ENCODE measurements at regions not wholly inside any gene's neighbourhood (a gene's known extent, or its start where the extent isn't known, plus 50 kb on each side); places are given as distances from the start of the nearest gene placed in this dataset.
"Not testable (repeated sequence)": the region's sequence is repeated elsewhere in the genome, so short reads cannot be mapped to it uniquely, and the experiment has no call there.

- H3K4me3 ChIP-seq (ENCODE audit: low read depth, low read length), result no peak overlapping the region
- H3K36me3 ChIP-seq (ENCODE audit: control insufficient read depth, insufficient read depth, low read length), result no peaks in the 10 kb centered on the region
- DNase-seq (ENCODE audit: low read depth), result peak; percentile 91
- FAIRE-seq, result no peak
- H3K27me3 ChIP-seq (ENCODE audit: control insufficient read depth, insufficient read depth, low read length), result no peaks in the 10 kb centered on the region
- no peak for TF ChIP-seq CTCF (IDR thresholded peaks at IDR 0.05; ENCODE audit: insufficient read depth, low read length, severe bottlenecking)
These were observed 1303.2 kb upstream of the LRRTM3 start for GRCh38 chr10:65622608-65623007.

DNA sequence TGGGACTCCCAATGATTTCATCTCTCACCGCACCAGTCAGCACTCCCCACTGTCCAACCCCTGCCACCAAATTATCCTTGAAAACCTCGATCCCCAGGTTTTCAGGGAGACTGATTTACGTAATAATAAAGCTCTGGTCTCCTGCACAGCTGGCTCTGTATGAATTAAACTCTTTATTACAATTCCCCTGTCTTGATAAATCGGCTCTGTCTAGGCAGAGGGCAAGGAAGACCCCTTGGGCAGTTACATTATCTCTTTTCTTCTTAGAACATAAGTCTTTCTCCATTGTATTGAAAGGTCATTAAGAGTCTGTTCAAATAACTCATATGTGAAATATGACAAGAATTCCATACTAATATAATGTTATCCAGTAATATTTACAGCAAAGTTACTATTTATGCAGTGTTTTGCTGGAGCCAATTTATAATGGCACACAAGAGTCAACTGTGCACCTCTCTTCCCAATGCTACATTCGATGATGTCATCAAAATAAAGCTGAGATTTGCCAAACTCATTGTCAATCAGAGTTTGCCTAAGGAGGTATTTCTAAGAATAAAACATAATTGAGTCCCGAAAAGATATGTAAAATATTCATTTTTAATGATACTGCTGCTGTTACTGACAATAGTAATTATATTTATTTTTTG is 1297.2 kb upstream of the LRRTM3 start:
- no peak for TF ChIP-seq CTCF (IDR thresholded peaks at IDR 0.05; ENCODE audit: insufficient read depth, low read length, severe bottlenecking)
- Histone ChIP-seq H3K27me3 (ENCODE audit: control insufficient read depth, insufficient read depth, low read length) (no peaks in the 10 kb centered on the region), H3K36me3 (ENCODE audit: control insufficient read depth, insufficient read depth, low read length) (no peaks in the 10 kb centered on the region), H3K4me3 (ENCODE audit: low read depth, low read length) (no peak overlapping the region)
- DNase-seq (ENCODE audit: low read depth), result no peak
- peak; percentile 23 for FAIRE-seq

DNA sequence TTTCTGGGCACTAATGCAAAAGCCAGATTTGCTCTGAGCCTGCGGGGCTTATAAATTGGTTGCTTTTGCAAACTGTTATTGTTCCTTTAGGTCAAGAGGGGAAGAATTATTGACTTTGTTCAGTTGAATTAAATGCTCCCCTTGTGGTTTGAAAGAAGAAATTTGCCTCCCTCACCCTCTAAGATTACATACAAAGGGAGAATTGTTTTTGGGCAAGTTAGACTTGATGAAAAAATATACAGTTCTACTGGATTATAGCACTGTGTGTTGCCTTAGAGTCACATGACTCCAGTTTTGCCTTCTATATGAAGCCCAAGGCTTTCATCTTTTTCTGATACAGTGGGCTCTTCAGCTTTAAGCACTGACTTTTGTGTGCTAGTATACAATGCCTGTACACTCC is 1265.8 kb upstream of the LRRTM3 start:
- DNase-seq (ENCODE audit: low read depth) (no peak), FAIRE-seq (no peak)
- H3K36me3 ChIP-seq (ENCODE audit: control insufficient read depth, insufficient read depth, low read length), result no peaks in the 10 kb centered on the region
- no peaks in the 10 kb centered on the region for H3K27me3 ChIP-seq (ENCODE audit: control insufficient read depth, insufficient read depth, low read length)
- no peak for TF ChIP-seq CTCF (IDR thresholded peaks at IDR 0.05; ENCODE audit: insufficient read depth, low read length, severe bottlenecking)
- H3K4me3 ChIP-seq (ENCODE audit: low read depth, low read length), result no peak overlapping the region

DNA sequence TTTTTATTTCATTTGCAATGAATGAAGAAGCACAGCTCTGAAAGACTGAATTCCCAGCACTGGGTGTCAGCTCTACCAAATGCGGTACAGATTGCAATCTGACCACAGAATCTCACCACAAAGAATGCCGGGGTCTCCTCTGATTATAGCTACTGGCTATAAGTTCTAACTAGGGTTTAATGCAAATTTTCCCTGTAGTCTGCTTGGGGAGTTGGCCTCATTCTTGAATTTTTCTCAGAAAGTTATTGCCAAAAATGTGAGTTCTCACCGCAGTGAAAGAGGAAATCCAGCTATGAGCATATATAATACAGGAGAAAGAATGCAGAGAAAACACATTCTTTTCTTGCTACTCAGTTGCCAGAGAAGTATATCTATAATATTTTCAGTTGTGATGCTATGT is 1255.7 kb upstream of the LRRTM3 start:
- Histone ChIP-seq H3K4me3 (ENCODE audit: low read depth, low read length) (no peak overlapping the region), H3K27me3 (ENCODE audit: control insufficient read depth, insufficient read depth, low read length) (no peaks in the 10 kb centered on the region), H3K36me3 (ENCODE audit: control insufficient read depth, insufficient read depth, low read length) (no peaks in the 10 kb centered on the region)
- FAIRE-seq (no peak), DNase-seq (ENCODE audit: low read depth) (no peak)
- TF ChIP-seq CTCF (IDR thresholded peaks at IDR 0.05; ENCODE audit: insufficient read depth, low read length, severe bottlenecking), result no peak

GRCh38 chr10:65670596-65670995 is 1255.2 kb upstream of the LRRTM3 start:
- DNase-seq (ENCODE audit: low read depth); FAIRE-seq: not testable (repeated sequence)

DNA sequence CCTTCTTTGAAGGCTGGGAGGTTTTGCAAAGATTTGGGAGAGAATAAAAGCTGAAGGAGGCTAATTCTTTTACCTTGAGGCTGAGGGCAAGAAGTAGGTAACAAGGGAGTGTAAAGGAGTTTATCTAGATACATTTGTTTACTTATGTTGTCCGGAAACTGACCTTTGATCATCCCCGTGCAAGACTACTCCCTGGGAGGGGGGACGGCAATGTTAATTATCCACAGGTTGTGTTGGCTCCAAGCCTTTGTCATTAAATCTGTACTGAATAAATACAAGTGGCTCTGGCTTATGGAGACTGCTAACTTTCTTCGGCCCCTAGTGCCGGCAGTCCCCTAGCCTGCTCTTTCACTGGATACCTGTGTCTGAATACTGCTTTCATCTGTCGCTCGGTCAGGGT is 1250.6 kb upstream of the LRRTM3 start:
- Histone ChIP-seq H3K36me3 (ENCODE audit: control insufficient read depth, insufficient read depth, low read length) (no peaks in the 10 kb centered on the region), H3K4me3 (ENCODE audit: low read depth, low read length) (no peak overlapping the region), H3K27me3 (ENCODE audit: control insufficient read depth, insufficient read depth, low read length) (no peaks in the 10 kb centered on the region)
- no peak for TF ChIP-seq CTCF (IDR thresholded peaks at IDR 0.05; ENCODE audit: insufficient read depth, low read length, severe bottlenecking)
- FAIRE-seq (no peak), DNase-seq (ENCODE audit: low read depth) (no peak)

More at GRCh38 chr10:65670596-65670995, 1255.2 kb upstream of the LRRTM3 start:
- not testable (repeated sequence) for H3K4me3 ChIP-seq (ENCODE audit: low read depth, low read length); H3K27me3 ChIP-seq (ENCODE audit: control insufficient read depth, insufficient read depth, low read length); H3K36me3 ChIP-seq (ENCODE audit: control insufficient read depth, insufficient read depth, low read length)

Measured in bronchial epithelial cell (primary cell).